Ectodermal cell (in vitro differentiated cells): ENCODE measurements at regions not wholly inside any gene's neighbourhood (a gene's known extent, or its start where the extent isn't known, plus 50 kb on each side); places are given as distances from the start of the nearest gene placed in this dataset.

Experiments
- H3K27ac ChIP-seq: 2 replicates; pipeline ENCODE4 v1.7.0; 2013; ENCODE audit warnings: mild to moderate bottlenecking, low read depth, low read length; ENCODE audit not compliant: insufficient read depth, poor library complexity, severe bottlenecking
- H3K27me3 ChIP-seq: 2 replicates; pipeline ENCODE4 v1.7.0; 2013; ENCODE audit warnings: mild to moderate bottlenecking, low read length; ENCODE audit not compliant: insufficient read depth, control insufficient read depth, poor library complexity, severe bottlenecking
- H3K36me3 ChIP-seq: one replicate; pipeline ENCODE4 v1.7.0; 2013; ENCODE audit warnings: low read length; ENCODE audit not compliant: control insufficient read depth, insufficient read depth
- H3K4me1 ChIP-seq: one replicate; pipeline ENCODE4 v1.7.0; 2013; ENCODE audit warnings: low read length; ENCODE audit not compliant: control insufficient read depth, insufficient read depth
- H3K4me3 ChIP-seq: 2 replicates; pipeline ENCODE4 v1.7.0; 2013; ENCODE audit warnings: low read depth, low read length, control low read depth; ENCODE audit not compliant: insufficient read depth
- H3K9me3 ChIP-seq: 2 replicates; pipeline ENCODE4 v1.7.0; 2013; ENCODE audit warnings: mild to moderate bottlenecking, low read length, moderate library complexity; ENCODE audit not compliant: control insufficient read depth
- WGBS, 2 experiments: methylation state at CpG; one replicate each; pipeline ENCODE4 v1.1.7; 2013; ENCODE audit warnings: missing lambda C conversion rate in 2 of 2; 5-methylcytosine and 5-hydroxymethylcytosine counted together

DNA sequence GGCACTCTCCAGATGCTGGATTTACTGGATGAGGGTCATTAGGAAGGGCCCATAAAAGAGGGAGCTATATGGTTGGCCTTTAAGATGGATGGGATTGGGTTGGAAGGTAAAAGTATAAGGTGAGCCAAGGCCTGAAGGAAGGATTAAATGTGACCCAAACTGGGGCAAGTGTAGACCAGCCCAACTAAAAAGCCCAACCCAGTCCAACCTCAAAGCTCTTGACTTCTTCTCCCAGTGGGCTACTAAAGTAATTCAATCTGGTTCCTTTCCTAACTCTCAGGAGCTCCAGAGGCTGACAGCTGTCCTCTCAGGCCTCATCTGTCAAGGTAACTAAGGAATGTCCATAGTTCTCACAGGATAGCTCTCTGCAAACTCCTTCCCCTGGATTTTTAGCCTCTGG, 122.2 kb upstream of the EFNA5 start:
- no peak overlapping the region for H3K27ac ChIP-seq
- no peaks in the 10 kb centered on the region for H3K4me1 ChIP-seq
- no peak overlapping the region for H3K4me3 ChIP-seq
- no peaks in the 10 kb centered on the region for H3K36me3 ChIP-seq
- H3K27me3 ChIP-seq: no peaks in the 10 kb centered on the region
- no peaks in the 10 kb centered on the region for H3K9me3 ChIP-seq

DNA sequence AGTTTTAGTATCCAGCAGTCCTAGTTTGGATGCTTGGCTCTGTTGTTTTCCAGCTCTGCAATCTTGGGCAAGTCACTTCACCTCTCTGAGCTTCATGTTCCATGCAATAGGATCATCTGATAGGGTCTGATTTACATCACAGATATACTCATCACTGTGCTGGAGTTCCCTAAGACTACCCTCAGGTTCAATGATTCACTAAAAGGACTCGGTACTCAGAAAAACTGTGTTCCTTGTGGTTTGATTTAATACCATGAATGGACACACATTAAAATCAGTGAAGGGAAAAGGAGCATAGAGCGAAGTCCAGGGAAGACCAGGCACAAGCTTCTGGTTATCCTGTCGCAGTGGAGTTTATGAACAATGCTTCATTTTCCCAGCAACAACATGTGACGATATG, 119.9 kb upstream of the EFNA5 start:
- Histone ChIP-seq H3K27ac (no peak overlapping the region), H3K4me1 (no peaks in the 10 kb centered on the region), H3K9me3 (no peaks in the 10 kb centered on the region), H3K27me3 (no peaks in the 10 kb centered on the region), H3K36me3 (no peaks in the 10 kb centered on the region), H3K4me3 (no peak overlapping the region)
- WGBS, 2 experiments: 84 to 88% methylated on average over 4 of the region's 4 CpGs

DNA sequence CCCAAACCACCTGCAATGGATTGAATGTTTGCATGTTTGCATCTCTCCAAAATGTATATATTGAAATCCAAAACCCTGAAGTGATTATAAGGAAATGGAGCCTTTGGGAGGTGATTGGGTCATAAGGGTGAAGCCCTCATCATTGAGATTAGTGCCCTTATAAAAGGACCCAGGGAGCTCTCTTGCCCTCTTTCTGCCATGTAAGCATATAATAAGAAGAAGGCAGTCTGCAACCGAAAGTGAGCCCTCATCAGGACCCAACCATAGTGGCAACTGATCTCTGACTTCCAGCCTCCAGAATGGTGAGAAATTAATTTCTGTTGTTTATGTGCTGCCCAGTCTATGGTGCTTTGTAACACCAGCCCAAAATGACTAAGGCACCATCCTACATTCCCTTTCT, 115.7 kb upstream of the EFNA5 start:
- no peak overlapping the region for H3K4me3 ChIP-seq
- 100% methylated on average over 1 of the region's 1 CpG for WGBS, 2 experiments
- H3K27me3 ChIP-seq: no peaks in the 10 kb centered on the region
- H3K4me1 ChIP-seq: no peaks in the 10 kb centered on the region
- no peak overlapping the region for H3K27ac ChIP-seq
- no peaks in the 10 kb centered on the region for H3K36me3 ChIP-seq
- H3K9me3 ChIP-seq: no peaks in the 10 kb centered on the region

DNA sequence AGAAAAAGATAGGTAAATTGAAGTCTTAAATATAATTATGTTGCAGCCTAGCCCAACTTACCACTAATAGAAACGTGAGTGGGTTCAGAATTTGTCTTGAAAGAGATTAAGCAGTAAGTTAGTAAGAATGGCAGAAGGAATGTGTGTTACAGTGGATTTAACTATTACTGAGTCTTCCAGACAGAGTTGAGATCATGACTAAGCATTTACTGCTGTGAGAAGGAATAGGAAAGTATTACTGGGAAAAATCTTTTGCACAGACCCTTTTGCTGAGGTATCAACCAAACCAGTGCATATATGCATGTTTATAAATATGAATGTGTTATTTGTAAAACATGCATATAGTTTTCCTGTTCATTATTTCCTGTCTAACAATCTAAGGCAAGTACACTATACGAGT, 112.8 kb upstream of the EFNA5 start:
- 89 to 92% methylated on average over 1 to 2 of the region's 2 CpGs for WGBS, 2 experiments
- no peak overlapping the region for H3K27ac ChIP-seq

DNA sequence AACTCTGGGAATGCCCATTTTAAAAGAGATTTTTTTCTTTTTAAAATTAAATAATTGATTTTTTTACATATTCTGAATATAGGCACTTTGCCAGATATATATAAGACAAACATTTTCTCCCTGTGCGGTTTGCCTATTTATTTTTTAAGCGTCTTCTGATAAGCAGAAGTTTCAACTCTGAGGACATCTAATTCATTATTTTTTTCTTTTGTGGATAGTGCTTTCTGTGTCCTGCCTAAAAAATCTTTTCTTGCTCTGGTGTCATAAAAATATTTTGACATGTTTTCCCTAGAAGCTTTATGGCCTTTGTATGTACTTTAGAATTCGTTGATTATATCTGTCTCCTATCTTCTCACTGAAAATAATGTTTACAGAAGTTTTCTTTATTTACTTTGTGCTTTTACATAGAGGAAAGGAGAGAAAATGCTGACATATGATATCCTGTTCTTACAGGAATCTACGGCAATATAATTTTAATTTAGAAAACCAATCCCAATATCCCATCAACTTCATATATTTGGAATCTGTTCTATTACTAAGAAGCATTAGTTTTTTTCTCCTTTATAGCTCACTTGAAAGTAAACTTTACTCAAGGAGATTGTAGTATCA, 111.9 kb upstream of the EFNA5 start:
- no peak overlapping the region for H3K4me3 ChIP-seq
- no peaks in the 10 kb centered on the region for H3K4me1 ChIP-seq
- H3K27me3 ChIP-seq: no peaks in the 10 kb centered on the region
- no peaks in the 10 kb centered on the region for H3K9me3 ChIP-seq
- H3K27ac ChIP-seq: no peak overlapping the region
- no peaks in the 10 kb centered on the region for H3K36me3 ChIP-seq
- WGBS, 2 experiments: 75% methylated on average over 3 of the region's 4 CpGs; no CpG with 5 or more reads in 1 of the 2 experiments

More for the DNA sequence above, 112.8 kb upstream of the EFNA5 start:
- H3K36me3 ChIP-seq: no peaks in the 10 kb centered on the region
- no peaks in the 10 kb centered on the region for H3K27me3 ChIP-seq
- H3K9me3 ChIP-seq: no peaks in the 10 kb centered on the region
- no peak overlapping the region for H3K4me3 ChIP-seq
- H3K4me1 ChIP-seq: no peaks in the 10 kb centered on the region

DNA sequence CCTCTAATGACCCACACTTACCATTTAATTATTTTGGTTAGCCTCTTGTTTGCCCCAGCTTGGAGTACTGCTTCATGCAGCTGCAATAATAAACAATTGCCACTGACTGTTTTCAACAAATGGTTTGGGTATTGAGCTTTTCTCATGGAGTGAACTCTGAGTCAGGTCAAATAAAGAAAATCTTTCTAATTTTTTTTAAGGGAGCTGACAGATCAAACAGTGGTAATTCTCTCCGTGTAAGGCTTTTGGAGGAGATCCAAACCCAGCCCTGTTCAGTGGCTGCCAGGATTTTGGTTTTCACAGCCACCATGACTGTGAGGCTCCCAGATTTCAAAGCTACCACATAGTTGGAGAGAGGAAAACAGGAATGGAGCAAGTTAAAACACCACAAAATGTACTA, 110.7 kb upstream of the EFNA5 start:
- WGBS, 2 experiments: 89 to 91% methylated on average over 1 of the region's 1 CpG
- H3K4me3 ChIP-seq: no peak overlapping the region
- H3K4me1 ChIP-seq: peaks cover 8% of the 10 kb centered on the region
- no peaks in the 10 kb centered on the region for H3K9me3 ChIP-seq
- no peaks in the 10 kb centered on the region for H3K27me3 ChIP-seq
- H3K27ac ChIP-seq: no peak overlapping the region
- no peaks in the 10 kb centered on the region for H3K36me3 ChIP-seq

DNA sequence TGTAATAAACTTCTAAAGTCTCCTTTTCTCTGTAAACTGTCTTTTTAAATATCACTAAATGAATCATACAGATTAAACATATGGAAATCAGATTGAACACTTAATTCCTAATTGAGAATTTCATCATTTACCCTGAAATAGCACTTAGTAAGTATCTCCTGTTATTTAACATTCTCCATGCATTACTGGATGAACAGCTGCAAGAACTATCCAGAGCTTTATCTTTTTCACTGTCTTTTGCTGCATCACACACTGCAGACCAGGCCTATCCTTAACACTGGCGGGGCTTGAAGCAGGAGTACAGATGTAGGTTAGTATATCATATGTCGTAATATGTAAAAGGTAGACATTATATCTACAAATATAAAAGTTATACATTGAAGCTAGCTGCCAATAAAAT, 108.7 kb upstream of the EFNA5 start:
- Histone ChIP-seq H3K36me3 (no peaks in the 10 kb centered on the region), H3K4me1 (peaks cover 9% of the 10 kb centered on the region), H3K9me3 (no peaks in the 10 kb centered on the region), H3K27me3 (no peaks in the 10 kb centered on the region), H3K4me3 (no peak overlapping the region), H3K27ac (no peak overlapping the region)
- no CpG with 5 or more reads among the region's 2 CpGs for WGBS, 2 experiments

DNA sequence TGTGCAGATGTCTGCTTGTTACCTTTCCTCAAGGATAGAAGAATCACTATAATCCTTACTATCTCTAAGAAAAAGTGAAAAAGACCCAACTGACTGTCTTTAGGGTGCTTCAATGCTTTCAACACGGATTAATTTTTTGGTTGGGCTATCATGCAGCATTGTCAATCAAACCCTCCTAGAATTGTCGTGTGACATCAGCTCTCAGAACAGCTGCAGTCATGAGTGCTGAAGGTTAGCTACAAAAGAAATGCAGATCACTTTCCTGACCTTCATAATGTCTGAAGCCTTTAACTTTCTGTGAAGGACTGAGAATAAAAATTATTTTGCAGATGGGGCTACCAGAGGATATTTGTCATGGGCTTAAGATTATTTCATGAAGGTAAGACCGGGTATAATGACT, 107.9 kb upstream of the EFNA5 start:
- H3K4me1 ChIP-seq: peaks cover 9% of the 10 kb centered on the region
- no peaks in the 10 kb centered on the region for H3K9me3 ChIP-seq
- H3K27me3 ChIP-seq: no peaks in the 10 kb centered on the region
- H3K27ac ChIP-seq: no peak overlapping the region
- H3K4me3 ChIP-seq: no peak overlapping the region
- H3K36me3 ChIP-seq: no peaks in the 10 kb centered on the region
- 70 to 83% methylated on average over 2 to 3 of the region's 3 CpGs for WGBS, 2 experiments

DNA sequence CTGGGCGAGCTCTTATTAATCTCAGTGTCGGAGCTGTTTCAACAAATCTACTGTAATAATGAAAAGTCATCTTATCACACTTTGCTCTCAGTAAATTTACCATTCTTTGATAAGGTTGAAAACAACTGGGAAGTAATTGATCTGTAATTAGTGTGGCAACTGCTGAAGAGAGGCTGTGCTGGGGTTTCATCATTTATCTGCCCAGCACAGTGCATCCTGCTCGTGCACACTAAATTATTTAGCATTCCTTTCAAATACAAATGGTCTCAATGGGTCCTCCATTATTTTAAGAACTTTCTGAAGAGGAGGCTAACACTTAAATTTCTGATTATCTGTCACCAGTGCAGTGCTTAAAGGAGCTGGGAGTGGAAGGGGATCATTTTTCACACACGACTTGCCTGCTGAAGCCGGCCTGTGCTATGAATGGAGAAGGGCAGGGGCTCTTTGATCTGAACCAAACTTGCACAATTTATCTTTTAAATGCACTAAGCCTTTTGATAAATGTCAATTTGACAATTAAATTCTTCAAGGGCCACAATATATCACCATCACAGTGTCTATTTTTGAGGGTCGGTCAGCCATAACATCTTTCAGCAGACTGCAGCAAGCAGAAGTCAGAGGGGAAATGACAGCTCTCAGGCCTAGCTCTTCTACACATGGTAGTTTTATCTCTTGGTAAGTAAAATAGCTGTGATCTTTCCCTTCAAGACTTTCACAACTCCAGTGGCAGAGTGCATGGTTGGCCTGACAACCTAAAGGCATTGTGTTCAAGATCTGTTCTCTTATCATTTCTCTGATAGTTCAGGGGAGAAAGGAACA, 106.4 kb upstream of the EFNA5 start:
- Histone ChIP-seq H3K27me3 (no peaks in the 10 kb centered on the region), H3K9me3 (no peaks in the 10 kb centered on the region), H3K36me3 (no peaks in the 10 kb centered on the region), H3K27ac (no peak overlapping the region), H3K4me3 (no peak overlapping the region), H3K4me1 (peaks cover 16% of the 10 kb centered on the region)
- WGBS, 2 experiments: 70 to 77% methylated on average over 6 of the region's 6 CpGs

DNA sequence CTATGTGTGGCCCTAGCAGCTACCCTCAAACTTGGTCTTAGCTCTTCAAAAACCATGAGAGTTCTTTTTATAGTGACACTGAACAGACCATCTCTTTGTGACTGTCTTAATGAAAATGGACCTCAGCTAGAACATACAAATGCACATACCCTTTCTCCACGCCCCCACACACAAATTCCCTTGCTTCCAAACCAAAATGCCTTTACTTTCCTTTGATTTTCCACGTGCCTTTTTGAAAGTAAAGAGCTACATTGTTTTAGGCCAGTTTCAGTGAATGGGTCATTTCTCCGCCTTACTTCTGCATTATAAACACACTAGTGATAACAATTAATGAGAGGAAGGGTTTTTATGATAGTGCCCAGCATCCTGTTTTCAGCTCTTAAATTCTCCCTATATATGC, 105.8 kb upstream of the EFNA5 start:
- no peaks in the 10 kb centered on the region for H3K9me3 ChIP-seq
- peaks cover 16% of the 10 kb centered on the region for H3K4me1 ChIP-seq
- no peak overlapping the region for H3K4me3 ChIP-seq
- no peaks in the 10 kb centered on the region for H3K27me3 ChIP-seq
- H3K27ac ChIP-seq: no peak overlapping the region
- WGBS, 2 experiments: 71 to 74% methylated on average over 2 to 3 of the region's 3 CpGs
- H3K36me3 ChIP-seq: no peaks in the 10 kb centered on the region
